Activated naive CD8-positive, alpha-beta T cell (primary cell): ENCODE measurements at regions not wholly inside any gene's neighbourhood (a gene's known extent, or its start where the extent isn't known, plus 50 kb on each side); places are given as distances from the start of the nearest gene placed in this dataset.

ENCODE experiments used
- H3K27ac Mint-ChIP-seq: one replicate; pipeline ENCODE4 v1.8.0; 2021; ENCODE audit warnings: mixed read lengths
- H3K27me3 Mint-ChIP-seq: one replicate; pipeline ENCODE4 v1.8.0; 2021; ENCODE audit warnings: mixed read lengths
- H3K36me3 Mint-ChIP-seq: one replicate; pipeline ENCODE4 v1.8.0; 2021; ENCODE audit warnings: mixed read lengths
- H3K4me1 Mint-ChIP-seq: one replicate; pipeline ENCODE4 v1.8.0; 2021; ENCODE audit warnings: low read depth, mixed read lengths
- H3K4me3 Mint-ChIP-seq: one replicate; pipeline ENCODE4 v1.8.0; 2021; ENCODE audit warnings: mild to moderate bottlenecking, mixed read lengths
- H3K9me3 Mint-ChIP-seq: one replicate; pipeline ENCODE4 v1.8.0; 2021; ENCODE audit warnings: low read depth, mixed read lengths

GRCh38 chr12:67929384-67929772, 59.9 kb upstream of the IFNG-AS1 start:
- Mint-ChIP-seq H3K9me3 (no peaks in the 10 kb centered on the region), H3K4me1 (peaks cover 6% of the 10 kb centered on the region), H3K27me3 (no peaks in the 10 kb centered on the region), H3K4me3 (no peak overlapping the region), H3K27ac (no peak overlapping the region), H3K36me3 (no peaks in the 10 kb centered on the region)

- no peaks in the 10 kb centered on the region for H3K27me3 Mint-ChIP-seq
- no peaks in the 10 kb centered on the region for H3K36me3 Mint-ChIP-seq
- H3K4me1 Mint-ChIP-seq = peaks cover 2% of the 10 kb centered on the region
- no peak overlapping the region for H3K27ac Mint-ChIP-seq
- H3K4me3 Mint-ChIP-seq = no peak overlapping the region
- H3K9me3 Mint-ChIP-seq = no peaks in the 10 kb centered on the region
Measured at GRCh38 chr12:67937822-67938221, 51.4 kb upstream of the IFNG-AS1 start.
